HCT116 (cell line): ENCODE measurements at regions not wholly inside any gene's neighbourhood (a gene's known extent, or its start where the extent isn't known, plus 50 kb on each side); places are given as distances from the start of the nearest gene placed in this dataset.

Source experiments
- ATAC-seq: fragments of 200-7000 bp; cut with Tn5 transposase; 2 replicates; pipeline ENCODE4 v1.9.1; 2020; ENCODE audit warnings: mild to moderate bottlenecking, moderate library complexity
- BruUV-seq: library from RNA; stranded (reverse); fragments of 400-500 nt; replicated peaks from 2 replicates; lab custom pipeline; 2021; lab: Mats Ljungman, UMichigan
- CTCF ChIA-PET: fragments of 300-600 bp; sonication (Branson Sonifier 250); formaldehyde crosslinking; loops from one replicate; lab custom pipeline; 2021; ENCODE audit warnings: antibody characterized with exemption; lab: Charles Lee
- POLR2A ChIA-PET: fragments of 300-600, 350-600 bp; sonication (Branson Sonifier 250); formaldehyde crosslinking; loops from one replicate; lab custom pipeline; 2021; ENCODE audit warnings: antibody characterized with exemption; lab: Charles Lee
- RAD21 ChIA-PET, 2 experiments: fragments of 300-600 bp; sonication (Branson Sonifier 250); formaldehyde crosslinking; loops; one replicate each; lab custom pipeline; 2023; ENCODE audit warnings: low total read pairs in 2 of 2; ENCODE audit not compliant: uncharacterized antibody in 2 of 2, unreplicated experiment in 2 of 2, low non-redundant PET in 1 of 2; lab: Charles Lee
- DNase-seq: peaks from one replicate; pipeline ENCODE4 v3.0.0-alpha.2; 2010; ENCODE audit warnings: low read depth, low spot score
- H2AFZ ChIP-seq: fragments of 200-600 bp; shearing (Covaris generic), sonication (generic); 2 replicates; pipeline ENCODE4 v1.6.1; 2017; ENCODE audit warnings: low read depth, mixed run types, mixed read lengths, antibody characterized with exemption, low read length; ENCODE audit not compliant: poor library complexity, severe bottlenecking
- H3K27ac ChIP-seq: 2 replicates; pipeline ENCODE4 v1.5.1; 2012; ENCODE audit warnings: low read depth, low read length
- H3K27me3 ChIP-seq: fragments of 200-600 bp; sonication (generic); 2 replicates; pipeline ENCODE4 v1.6.1; 2016; ENCODE audit warnings: mixed run types, low read length, mixed read lengths; ENCODE audit not compliant: insufficient read depth
- H3K36me3 ChIP-seq, 2 experiments: fragments of 200-500 bp in 1 of 2; fragments of 200-600 bp in 1 of 2; sonication (Bioruptor generic) in 1 of 2; sonication (generic) in 1 of 2; 2 replicates each; pipeline versions ENCODE4 v1.5.1 to v1.6.1; 2014 to 2016; ENCODE audit warnings: low read length in 2 of 2, inconsistent platforms in 1 of 2, mixed read lengths in 1 of 2, mixed run types in 1 of 2; ENCODE audit not compliant: insufficient read depth in 2 of 2, control insufficient read depth in 1 of 2
- H3K4me1 ChIP-seq, 2 experiments: fragments of 200-600 bp in 1 of 2; sonication (generic) in 1 of 2; 2 replicates each; pipeline versions ENCODE4 v1.5.1 to v1.6.1; 2012 to 2017; ENCODE audit warnings: low read length in 2 of 2, inconsistent platforms in 1 of 2, mild to moderate bottlenecking in 1 of 2, mixed read lengths in 1 of 2, mixed run types in 1 of 2, moderate library complexity in 1 of 2; ENCODE audit not compliant: insufficient read depth in 2 of 2, control insufficient read depth in 1 of 2
- H3K4me2 ChIP-seq: fragments of 200-600 bp; sonication (generic); 2 replicates; pipeline ENCODE4 v1.6.1; 2017; ENCODE audit warnings: mixed run types, low read length, mixed read lengths
- H3K4me3 ChIP-seq, 2 experiments: fragments of 200-600 bp in 1 of 2; sonication (generic) in 1 of 2; replicated peaks in 1 of 2; 2 replicates each; pipeline ENCODE4 v1.5.1; 2011 to 2016; ENCODE audit warnings: low read length in 2 of 2, control low read depth in 1 of 2, low read depth in 1 of 2, mild to moderate bottlenecking in 1 of 2, mixed read lengths in 1 of 2, mixed run types in 1 of 2
- H3K79me2 ChIP-seq: fragments of 200-600 bp; sonication (generic); 2 replicates; pipeline ENCODE4 v1.6.1; 2017; ENCODE audit warnings: mild to moderate bottlenecking, mixed run types, low read length, moderate library complexity, mixed read lengths; ENCODE audit not compliant: insufficient read depth
- H3K9ac ChIP-seq: fragments of 200-600 bp; sonication (generic); 2 replicates; pipeline ENCODE4 v1.6.1; 2016; ENCODE audit warnings: low read length, mixed read lengths
- H3K9me2 ChIP-seq: fragments of 200-600 bp; sonication (generic), shearing (Covaris generic); 2 replicates; pipeline ENCODE4 v1.6.1; 2017; ENCODE audit warnings: mixed run types, mild to moderate bottlenecking, moderate library complexity; ENCODE audit not compliant: insufficient read depth
- H3K9me3 ChIP-seq, 2 experiments: fragments of 200-500 bp in 1 of 2; fragments of 200-600 bp in 1 of 2; sonication (Bioruptor generic) in 1 of 2; sonication (generic) in 1 of 2; 2 replicates each; pipeline ENCODE4 v1.6.1; 2014 to 2017; ENCODE audit warnings: low read length in 2 of 2, mixed read lengths in 2 of 2, inconsistent platforms in 1 of 2, low read depth in 1 of 2, mild to moderate bottlenecking in 1 of 2, mixed run types in 1 of 2, moderate library complexity in 1 of 2; ENCODE audit not compliant: control insufficient read depth in 1 of 2, insufficient read depth in 1 of 2
- H4K20me1 ChIP-seq: fragments of 200-600 bp; sonication (generic), shearing (Covaris generic); 2 replicates; pipeline ENCODE4 v1.6.1; 2017; ENCODE audit warnings: mixed run types, mild to moderate bottlenecking, moderate library complexity; ENCODE audit not compliant: insufficient read depth
- CBX3 ChIP-seq: IDR thresholded peaks from 2 replicates; pipeline ENCODE4 v1.6.1; 2012; ENCODE audit warnings: low read depth
- CEBPB ChIP-seq: IDR thresholded peaks from 2 replicates; pipeline ENCODE4 v1.6.1; 2012; ENCODE audit warnings: low read depth
- EGR1 ChIP-seq: IDR thresholded peaks from 2 replicates; pipeline ENCODE4 v1.6.1; 2012; ENCODE audit warnings: low read depth
- EZH2 ChIP-seq: fragments of 200-600 bp; sonication (generic); IDR thresholded peaks from 2 replicates; pipeline ENCODE4 v1.6.1; 2017; ENCODE audit warnings: antibody characterized with exemption, mixed run types
- EZH2phosphoT487 ChIP-seq: fragments of 200-600 bp; IDR thresholded peaks from 2 replicates; pipeline ENCODE4 v1.6.1; 2018; ENCODE audit warnings: antibody characterized with exemption, borderline replicate concordance
- JUND ChIP-seq: IDR thresholded peaks from 2 replicates; pipeline ENCODE4 v1.6.1; 2012
- POLR2A ChIP-seq: IDR thresholded peaks from 2 replicates; pipeline ENCODE4 v1.7.0; 2011; ENCODE audit warnings: borderline replicate concordance; ENCODE audit not compliant: insufficient read depth, insufficient read length; ENCODE audit errors: extremely low read depth
- POLR2AphosphoS5 ChIP-seq: IDR thresholded peaks from 2 replicates; pipeline ENCODE4 v1.6.1; 2011; ENCODE audit warnings: mild to moderate bottlenecking, low read depth, low read length, moderate library complexity
- RAD21 ChIP-seq: IDR thresholded peaks from 2 replicates; pipeline ENCODE4 v1.6.1; 2012; ENCODE audit warnings: low read depth, mild to moderate bottlenecking
- SIN3A ChIP-seq: IDR thresholded peaks from 2 replicates; pipeline ENCODE4 v1.6.1; 2012; ENCODE audit warnings: low read depth
- SP1 ChIP-seq: IDR thresholded peaks from 2 replicates; pipeline ENCODE4 v1.6.1; 2012; ENCODE audit warnings: low read depth
- SRF ChIP-seq: IDR thresholded peaks from 2 replicates; pipeline ENCODE4 v1.6.1; 2012; ENCODE audit warnings: low read depth
- ZNF274 ChIP-seq: fragments of 200-500 bp; sonication (Bioruptor generic); IDR thresholded peaks from 2 replicates; pipeline ENCODE4 v1.6.1; 2014; ENCODE audit warnings: mild to moderate bottlenecking, low read depth, low read length, inconsistent platforms
- intact Hi-C: fragments of 100-400 bp; cut with micrococcal nuclease; formaldehyde crosslinking; loops from 2 replicates; pipeline ENCODE4 v1.10.0; 2022
- TF ChIP-seq, protein P1 (sequence below): IDR thresholded peaks from 2 replicates; pipeline ENCODE4 v1.6.1; 2012
- TF ChIP-seq, protein P2 (sequence below): IDR thresholded peaks from 2 replicates; pipeline ENCODE4 v1.6.1; 2012
- TF ChIP-seq, protein P3 (sequence below), 3 experiments: fragments of 200-600 bp in 1 of 3; sonication (generic) in 1 of 3; IDR thresholded peaks in 2 of 3; conservative IDR thresholded peaks in 1 of 3; 2 replicates each; pipeline ENCODE4 v1.5.1; 2012 to 2017; ENCODE audit warnings: low read depth in 2 of 3, low read length in 2 of 3, antibody characterized with exemption in 1 of 3, borderline replicate concordance in 1 of 3, control low read depth in 1 of 3, mild to moderate bottlenecking in 1 of 3, mixed read lengths in 1 of 3, mixed run types in 1 of 3, moderate library complexity in 1 of 3; ENCODE audit not compliant: insufficient read depth in 1 of 3

DNA sequence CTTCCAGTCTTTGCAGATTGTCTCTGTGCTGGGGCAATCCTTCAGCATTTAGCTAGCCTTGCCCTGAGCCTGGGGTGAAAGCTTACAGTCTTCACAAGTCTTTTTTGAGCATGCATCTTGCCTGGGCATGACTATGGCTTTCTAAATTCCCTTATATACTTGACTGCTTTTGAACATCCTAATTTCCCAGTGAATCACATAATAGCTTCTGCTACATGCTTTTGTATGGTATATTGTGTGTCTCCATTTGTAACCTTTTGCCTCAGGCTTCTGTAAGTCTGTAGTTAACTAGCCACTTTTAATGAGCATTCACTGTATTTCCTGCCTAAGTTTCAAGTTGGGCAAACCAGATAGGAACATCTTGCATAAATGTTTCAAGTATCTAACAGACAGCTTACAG is 76.8 kb downstream of the CHCHD4 start:
- no peak overlapping the region for H3K4me2 ChIP-seq
- H3K27me3 ChIP-seq: peaks cover 18% of the 10 kb centered on the region; the same call in 1 of the 2 replicates
- H3K79me2 ChIP-seq: no peaks in the 10 kb centered on the region
- no peaks in the 10 kb centered on the region for H3K9me2 ChIP-seq
- no peaks in the 10 kb centered on the region for H3K9me3 ChIP-seq
- H3K4me3 ChIP-seq: no peak overlapping the region
- intact Hi-C loops: no loop called here
- H2AFZ ChIP-seq: no peak overlapping the region
- H3K27ac ChIP-seq: no peak overlapping the region
- no TSS peak for BruUV-seq
- no peak overlapping the region for H3K9ac ChIP-seq
- POLR2A ChIA-PET: no interaction called here
- no peaks in the 10 kb centered on the region for H3K4me1 ChIP-seq
- DNase-seq: no peak
- no peaks in the 10 kb centered on the region for H3K36me3 ChIP-seq
- ATAC-seq: no peak
- RAD21 ChIA-PET: no interaction called here
- no peaks in the 10 kb centered on the region for H4K20me1 ChIP-seq
- no peak for TF ChIP-seq SRF
- TF ChIP-seq SIN3A: no peak
- TF ChIP-seq POLR2A: no peak
- no peak for TF ChIP-seq EGR1
- TF ChIP-seq, protein P1, sequence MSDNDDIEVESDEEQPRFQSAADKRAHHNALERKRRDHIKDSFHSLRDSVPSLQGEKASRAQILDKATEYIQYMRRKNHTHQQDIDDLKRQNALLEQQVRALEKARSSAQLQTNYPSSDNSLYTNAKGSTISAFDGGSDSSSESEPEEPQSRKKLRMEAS: no peak
- TF ChIP-seq EZH2: no peak
- TF ChIP-seq, all 23 proteins: peak for 0
- CTCF ChIA-PET: no interaction called here

DNA sequence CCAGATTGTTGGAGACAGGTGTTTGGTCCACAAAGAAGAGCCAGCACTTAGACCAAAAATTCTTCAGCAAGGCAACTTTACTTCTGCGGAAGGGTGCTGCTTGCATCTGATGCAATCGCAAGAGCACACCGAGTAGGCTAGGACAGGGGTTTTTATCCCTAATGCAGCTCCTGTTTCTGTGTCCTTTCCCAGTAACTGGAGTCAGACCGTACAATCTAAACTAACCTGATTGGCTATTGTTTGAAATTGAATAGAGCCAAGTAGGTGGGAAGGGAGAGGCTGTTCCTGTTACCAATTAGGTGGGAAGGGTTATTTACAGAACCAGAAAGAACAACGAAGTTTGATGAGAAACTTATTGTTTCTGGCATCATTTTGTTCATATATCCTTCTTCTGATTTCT is 77.6 kb downstream of the CHCHD4 start:
- Histone ChIP-seq H3K4me2 (no peak overlapping the region), H3K36me3 (no peaks in the 10 kb centered on the region), H3K79me2 (no peaks in the 10 kb centered on the region), H3K9me3 (no peaks in the 10 kb centered on the region), H3K4me1 (no peaks in the 10 kb centered on the region), H3K9me2 (no peaks in the 10 kb centered on the region), H3K27ac (no peak overlapping the region), H3K9ac (no peak overlapping the region), H3K27me3 (peaks cover 18% of the 10 kb centered on the region; the same call in 1 of the 2 replicates), H3K4me3 (no peak overlapping the region), H2AFZ (no peak overlapping the region), H4K20me1 (no peaks in the 10 kb centered on the region)
- BruUV-seq: no TSS peak
- CTCF ChIA-PET: no interaction called here
- no peak for DNase-seq
- intact Hi-C loops: no loop called here
- RAD21 ChIA-PET: no interaction called here
- TF ChIP-seq CEBPB: no peak
- no peak for TF ChIP-seq SIN3A
- TF ChIP-seq, protein P2, sequence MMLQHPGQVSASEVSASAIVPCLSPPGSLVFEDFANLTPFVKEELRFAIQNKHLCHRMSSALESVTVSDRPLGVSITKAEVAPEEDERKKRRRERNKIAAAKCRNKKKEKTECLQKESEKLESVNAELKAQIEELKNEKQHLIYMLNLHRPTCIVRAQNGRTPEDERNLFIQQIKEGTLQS: no peak
- no peak for TF ChIP-seq POLR2A
- TF ChIP-seq SRF: no peak
- no peak for TF ChIP-seq EZH2
- TF ChIP-seq EGR1: no peak
- no peak for TF ChIP-seq RAD21
- TF ChIP-seq, protein P3, sequence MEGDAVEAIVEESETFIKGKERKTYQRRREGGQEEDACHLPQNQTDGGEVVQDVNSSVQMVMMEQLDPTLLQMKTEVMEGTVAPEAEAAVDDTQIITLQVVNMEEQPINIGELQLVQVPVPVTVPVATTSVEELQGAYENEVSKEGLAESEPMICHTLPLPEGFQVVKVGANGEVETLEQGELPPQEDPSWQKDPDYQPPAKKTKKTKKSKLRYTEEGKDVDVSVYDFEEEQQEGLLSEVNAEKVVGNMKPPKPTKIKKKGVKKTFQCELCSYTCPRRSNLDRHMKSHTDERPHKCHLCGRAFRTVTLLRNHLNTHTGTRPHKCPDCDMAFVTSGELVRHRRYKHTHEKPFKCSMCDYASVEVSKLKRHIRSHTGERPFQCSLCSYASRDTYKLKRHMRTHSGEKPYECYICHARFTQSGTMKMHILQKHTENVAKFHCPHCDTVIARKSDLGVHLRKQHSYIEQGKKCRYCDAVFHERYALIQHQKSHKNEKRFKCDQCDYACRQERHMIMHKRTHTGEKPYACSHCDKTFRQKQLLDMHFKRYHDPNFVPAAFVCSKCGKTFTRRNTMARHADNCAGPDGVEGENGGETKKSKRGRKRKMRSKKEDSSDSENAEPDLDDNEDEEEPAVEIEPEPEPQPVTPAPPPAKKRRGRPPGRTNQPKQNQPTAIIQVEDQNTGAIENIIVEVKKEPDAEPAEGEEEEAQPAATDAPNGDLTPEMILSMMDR (IDR thresholded peaks at IDR 0.05 in 2 of 3, conservative IDR thresholded peaks at IDR 0.05 in 1 of 3; ENCODE audit: borderline replicate concordance in 1 of 3, insufficient read depth in 1 of 3, low read depth in 2 of 3, low read length in 2 of 3): no peak
- no peak for TF ChIP-seq POLR2AphosphoS5
- TF ChIP-seq SP1: no peak
- TF ChIP-seq CBX3: no peak
- no peak for TF ChIP-seq ZNF274
- TF ChIP-seq JUND: no peak
- no peak for TF ChIP-seq EZH2phosphoT487
- POLR2A ChIA-PET: no interaction called here
- ATAC-seq: no peak
